ENCODE measurements at regions not wholly inside any gene's neighbourhood (a gene's known extent, or its start where the extent isn't known, plus 50 kb on each side); places are given as distances from the start of the nearest gene placed in this dataset.
"Not testable (repeated sequence)": the region's sequence is repeated elsewhere in the genome, so short reads cannot be mapped to it uniquely, and the experiment has no call there.

DNA sequence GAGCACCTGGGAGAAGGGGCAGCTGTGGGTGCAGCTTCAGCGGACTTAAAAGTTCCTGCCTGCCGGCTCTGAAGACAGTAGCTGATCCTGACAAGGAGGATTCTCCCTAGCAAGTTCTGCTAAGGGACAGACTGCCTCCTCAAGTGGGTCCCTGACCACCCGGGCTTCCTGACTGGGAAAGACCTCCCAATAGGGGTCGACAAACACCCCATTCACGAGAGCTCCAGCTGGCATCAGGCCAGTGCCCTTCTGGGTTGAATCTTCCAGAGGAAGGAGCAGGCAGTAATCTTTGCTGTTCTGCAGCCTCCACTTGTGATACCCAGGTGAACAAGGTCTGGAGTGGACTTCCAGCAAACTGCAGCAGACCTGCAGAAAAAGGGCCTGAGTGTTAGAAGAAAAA, 632.9 kb downstream of the CCDC85A start:
- H3K4me1 ChIP-seq (ENCODE audit: control insufficient read depth, insufficient read depth, low read length): no peaks in the 10 kb centered on the region
- H3K27me3 ChIP-seq (ENCODE audit: control insufficient read depth in 1 of 2, insufficient read depth in 2 of 2, low read length in 2 of 2): no peaks in the 10 kb centered on the region
- H3K4me3 ChIP-seq (ENCODE audit: low read length in 2 of 2): no peak overlapping the region
- H3K9me3 ChIP-seq (ENCODE audit: control insufficient read depth in 2 of 2, low read length in 2 of 2): no peaks in the 10 kb centered on the region
- H3K36me3 ChIP-seq (ENCODE audit: control insufficient read depth in 2 of 2, insufficient read depth in 2 of 2, low read length in 2 of 2): no peaks in the 10 kb centered on the region
- H3K27ac ChIP-seq (ENCODE audit: low read length): no peak overlapping the region
- no peak overlapping the region for H3K9ac ChIP-seq (ENCODE audit: low read length in 2 of 2)

DNA sequence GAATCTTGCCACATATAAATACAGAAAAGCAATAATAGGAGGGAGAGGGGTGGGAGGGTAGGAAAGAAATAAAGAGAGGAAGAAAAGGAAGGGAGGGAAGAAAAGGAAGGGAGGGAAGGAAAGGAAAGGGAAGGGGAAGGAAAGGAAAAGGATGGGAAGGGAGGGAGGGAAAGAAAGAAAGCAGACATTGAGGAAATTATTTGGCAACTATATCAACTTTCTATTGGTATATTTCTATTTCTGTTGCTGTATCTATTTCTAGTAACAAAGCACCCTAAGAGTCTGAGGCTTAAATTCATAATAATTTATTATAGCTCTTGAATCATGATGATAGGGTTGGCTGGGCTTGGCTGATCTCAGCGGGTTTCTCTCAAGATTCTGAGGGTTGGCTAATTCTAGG, 648.0 kb downstream of the CCDC85A start:
- H3K4me1 ChIP-seq (ENCODE audit: control insufficient read depth, insufficient read depth, low read length): no peaks in the 10 kb centered on the region
- H3K36me3 ChIP-seq (ENCODE audit: control insufficient read depth in 2 of 2, insufficient read depth in 2 of 2, low read length in 2 of 2): no peaks in the 10 kb centered on the region
- H3K9me3 ChIP-seq (ENCODE audit: control insufficient read depth in 2 of 2, low read length in 2 of 2): no peaks in the 10 kb centered on the region
- H3K4me3 ChIP-seq (ENCODE audit: low read length in 2 of 2): no peak overlapping the region
- no peak overlapping the region for H3K27ac ChIP-seq (ENCODE audit: low read length)
- no peaks in the 10 kb centered on the region for H3K27me3 ChIP-seq (ENCODE audit: control insufficient read depth in 1 of 2, insufficient read depth in 2 of 2, low read length in 2 of 2)
- no peak overlapping the region for H3K9ac ChIP-seq (ENCODE audit: low read length in 2 of 2)

DNA sequence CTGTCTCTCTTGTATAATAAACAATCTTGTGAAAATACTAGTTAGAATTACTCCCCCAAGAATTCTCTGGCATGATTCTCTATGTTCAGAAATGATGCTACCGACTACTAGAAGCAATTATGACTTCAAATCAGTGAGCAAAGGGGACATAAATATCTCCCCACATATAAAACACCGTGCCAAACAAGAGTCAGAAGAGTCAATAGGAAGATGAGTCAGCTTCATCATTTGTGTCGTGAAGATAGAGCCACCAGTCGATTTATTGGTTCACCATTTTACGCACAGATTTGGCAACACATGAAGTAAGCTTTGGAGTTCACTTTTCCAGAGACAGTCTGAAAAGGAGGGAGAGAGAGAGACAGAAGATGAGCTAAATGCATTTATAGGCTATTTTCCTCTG, 650.9 kb downstream of the CCDC85A start:
- Histone ChIP-seq H3K9me3 (ENCODE audit: control insufficient read depth in 2 of 2, low read length in 2 of 2) (no peaks in the 10 kb centered on the region), H3K36me3 (ENCODE audit: control insufficient read depth in 2 of 2, insufficient read depth in 2 of 2, low read length in 2 of 2) (no peaks in the 10 kb centered on the region), H3K27me3 (ENCODE audit: control insufficient read depth in 1 of 2, insufficient read depth in 2 of 2, low read length in 2 of 2) (no peaks in the 10 kb centered on the region), H3K9ac (ENCODE audit: low read length in 2 of 2) (no peak overlapping the region), H3K4me3 (ENCODE audit: low read length in 2 of 2) (no peak overlapping the region), H3K4me1 (ENCODE audit: control insufficient read depth, insufficient read depth, low read length) (no peaks in the 10 kb centered on the region), H3K27ac (ENCODE audit: low read length) (no peak overlapping the region)

DNA sequence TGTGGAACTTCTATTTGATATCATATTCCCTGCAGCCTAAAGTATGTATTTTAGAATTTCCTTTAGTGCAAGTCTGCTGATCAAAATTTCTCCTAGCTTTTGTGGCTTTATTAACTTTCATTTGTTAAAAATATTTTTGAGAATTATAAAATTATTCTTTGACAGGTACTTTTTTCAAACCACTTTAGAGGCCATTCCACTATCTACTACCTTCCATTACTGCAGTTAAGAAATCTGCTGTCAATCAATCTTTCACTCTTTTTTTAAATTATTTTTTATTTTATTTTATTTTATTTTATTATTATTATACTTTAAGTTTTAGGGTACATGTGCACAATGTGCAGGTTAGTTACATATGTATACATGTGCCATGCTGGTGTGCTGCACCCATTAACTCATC, 656.2 kb downstream of the CCDC85A start:
- H3K36me3 ChIP-seq (ENCODE audit: control insufficient read depth in 2 of 2, insufficient read depth in 2 of 2, low read length in 2 of 2); H3K27ac ChIP-seq (ENCODE audit: low read length); H3K9ac ChIP-seq (ENCODE audit: low read length in 2 of 2); H3K27me3 ChIP-seq (ENCODE audit: control insufficient read depth in 1 of 2, insufficient read depth in 2 of 2, low read length in 2 of 2); H3K9me3 ChIP-seq (ENCODE audit: control insufficient read depth in 2 of 2, low read length in 2 of 2); H3K4me3 ChIP-seq (ENCODE audit: low read length in 2 of 2); H3K4me1 ChIP-seq (ENCODE audit: control insufficient read depth, insufficient read depth, low read length): not testable (repeated sequence)

DNA sequence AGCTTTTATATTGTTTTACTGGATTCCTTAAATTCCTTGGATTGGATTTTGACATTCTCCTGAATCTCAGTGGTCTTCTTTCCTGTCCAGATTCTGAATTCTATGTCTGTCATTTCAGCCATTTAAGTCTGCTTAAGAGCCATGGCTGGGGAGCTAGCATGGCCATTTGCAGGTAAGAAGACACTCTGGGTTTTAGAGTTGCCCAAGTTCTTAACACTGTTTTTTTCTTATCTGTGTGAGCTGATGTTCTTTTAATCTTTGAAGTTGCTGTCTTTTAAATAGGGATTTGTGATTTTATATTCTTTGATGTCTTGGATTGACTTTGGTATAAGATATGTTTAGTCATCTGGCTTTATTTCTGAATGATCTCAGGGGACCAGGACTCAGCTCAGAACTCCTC, 677.2 kb downstream of the CCDC85A start:
- Histone ChIP-seq H3K36me3 (ENCODE audit: control insufficient read depth in 2 of 2, insufficient read depth in 2 of 2, low read length in 2 of 2) (no peaks in the 10 kb centered on the region), H3K27me3 (ENCODE audit: control insufficient read depth in 1 of 2, insufficient read depth in 2 of 2, low read length in 2 of 2) (no peaks in the 10 kb centered on the region), H3K4me3 (ENCODE audit: low read length in 2 of 2) (no peak overlapping the region), H3K4me1 (ENCODE audit: control insufficient read depth, insufficient read depth, low read length) (no peaks in the 10 kb centered on the region), H3K9ac (ENCODE audit: low read length in 2 of 2) (no peak overlapping the region), H3K27ac (ENCODE audit: low read length) (no peak overlapping the region), H3K9me3 (ENCODE audit: control insufficient read depth in 2 of 2, low read length in 2 of 2) (no peaks in the 10 kb centered on the region)

DNA sequence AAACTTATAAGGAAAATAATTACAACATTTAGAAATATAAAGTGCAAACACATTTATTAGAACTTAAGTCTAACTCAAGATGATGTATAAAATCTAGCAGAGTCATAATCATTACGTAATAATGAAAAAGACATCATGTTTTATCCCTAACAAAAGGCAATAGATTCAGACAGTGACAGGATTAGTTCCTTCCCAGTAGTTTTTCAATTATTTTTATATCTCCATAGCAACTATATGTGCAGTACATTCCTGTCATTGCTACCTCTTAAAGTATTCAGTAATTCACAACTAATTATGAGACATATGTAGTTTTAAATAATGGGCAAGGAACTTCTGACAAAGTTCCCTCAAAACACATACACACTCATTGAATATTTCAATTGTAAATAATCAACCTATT, 687.9 kb downstream of the CCDC85A start:
- no peak overlapping the region for H3K4me3 ChIP-seq (ENCODE audit: low read length in 2 of 2)
- H3K27ac ChIP-seq (ENCODE audit: low read length): no peak overlapping the region
- H3K36me3 ChIP-seq (ENCODE audit: control insufficient read depth in 2 of 2, insufficient read depth in 2 of 2, low read length in 2 of 2): no peaks in the 10 kb centered on the region
- no peak overlapping the region for H3K9ac ChIP-seq (ENCODE audit: low read length in 2 of 2)
- no peaks in the 10 kb centered on the region for H3K27me3 ChIP-seq (ENCODE audit: control insufficient read depth in 1 of 2, insufficient read depth in 2 of 2, low read length in 2 of 2)
- H3K4me1 ChIP-seq (ENCODE audit: control insufficient read depth, insufficient read depth, low read length): no peaks in the 10 kb centered on the region
- H3K9me3 ChIP-seq (ENCODE audit: control insufficient read depth in 2 of 2, low read length in 2 of 2): no peaks in the 10 kb centered on the region

DNA sequence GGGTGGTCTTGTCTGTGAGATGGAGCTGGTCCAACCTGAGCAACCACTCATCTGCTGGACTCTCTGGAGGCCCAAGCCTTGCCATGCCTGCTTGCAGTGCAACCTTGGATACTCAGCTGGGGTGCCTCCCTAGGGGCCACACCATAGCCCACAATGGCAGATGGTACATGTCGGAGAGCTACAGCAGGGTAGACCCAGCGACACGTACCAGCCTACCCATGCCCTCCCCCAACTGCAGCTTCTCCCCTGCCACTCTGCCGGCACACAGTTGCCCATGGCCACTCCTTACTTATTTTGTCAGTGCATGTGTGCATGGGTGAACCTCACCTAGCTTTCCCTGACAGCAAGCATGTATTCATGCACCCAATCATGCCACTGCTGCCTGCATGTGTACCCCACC, 690.9 kb downstream of the CCDC85A start:
- H3K27me3 ChIP-seq (ENCODE audit: control insufficient read depth in 1 of 2, insufficient read depth in 2 of 2, low read length in 2 of 2): no peaks in the 10 kb centered on the region
- H3K4me1 ChIP-seq (ENCODE audit: control insufficient read depth, insufficient read depth, low read length): no peaks in the 10 kb centered on the region
- no peak overlapping the region for H3K4me3 ChIP-seq (ENCODE audit: low read length in 2 of 2)
- no peaks in the 10 kb centered on the region for H3K9me3 ChIP-seq (ENCODE audit: control insufficient read depth in 2 of 2, low read length in 2 of 2)
- no peaks in the 10 kb centered on the region for H3K36me3 ChIP-seq (ENCODE audit: control insufficient read depth in 2 of 2, insufficient read depth in 2 of 2, low read length in 2 of 2)
- no peak overlapping the region for H3K9ac ChIP-seq (ENCODE audit: low read length in 2 of 2)
- H3K27ac ChIP-seq (ENCODE audit: low read length): no peak overlapping the region

DNA sequence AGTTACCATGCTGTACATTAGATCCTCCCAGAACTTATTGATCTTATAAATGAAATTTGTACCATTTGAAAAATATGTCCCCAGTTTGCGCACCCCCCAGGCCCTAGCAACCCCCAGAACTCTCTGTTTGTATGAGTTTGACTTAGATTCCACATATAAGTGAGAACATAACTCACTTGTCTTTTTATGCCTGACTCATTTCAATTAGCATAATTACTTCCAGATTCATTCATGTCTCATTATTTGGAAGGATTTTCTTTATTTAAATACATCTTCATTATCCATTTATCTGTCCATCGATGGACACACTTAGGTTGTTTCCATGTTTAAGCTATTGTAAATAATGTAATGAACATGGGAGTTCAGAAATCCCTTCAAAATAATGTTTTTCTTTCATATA, 705.9 kb downstream of the CCDC85A start:
- no peak overlapping the region for H3K27ac ChIP-seq (ENCODE audit: low read length)
- no peaks in the 10 kb centered on the region for H3K27me3 ChIP-seq (ENCODE audit: control insufficient read depth in 1 of 2, insufficient read depth in 2 of 2, low read length in 2 of 2)
- H3K4me3 ChIP-seq (ENCODE audit: low read length in 2 of 2): no peak overlapping the region
- no peak overlapping the region for H3K9ac ChIP-seq (ENCODE audit: low read length in 2 of 2)
- H3K36me3 ChIP-seq (ENCODE audit: control insufficient read depth in 2 of 2, insufficient read depth in 2 of 2, low read length in 2 of 2): no peaks in the 10 kb centered on the region
- no peaks in the 10 kb centered on the region for H3K4me1 ChIP-seq (ENCODE audit: control insufficient read depth, insufficient read depth, low read length)
- H3K9me3 ChIP-seq (ENCODE audit: control insufficient read depth in 2 of 2, low read length in 2 of 2): no peaks in the 10 kb centered on the region

DNA sequence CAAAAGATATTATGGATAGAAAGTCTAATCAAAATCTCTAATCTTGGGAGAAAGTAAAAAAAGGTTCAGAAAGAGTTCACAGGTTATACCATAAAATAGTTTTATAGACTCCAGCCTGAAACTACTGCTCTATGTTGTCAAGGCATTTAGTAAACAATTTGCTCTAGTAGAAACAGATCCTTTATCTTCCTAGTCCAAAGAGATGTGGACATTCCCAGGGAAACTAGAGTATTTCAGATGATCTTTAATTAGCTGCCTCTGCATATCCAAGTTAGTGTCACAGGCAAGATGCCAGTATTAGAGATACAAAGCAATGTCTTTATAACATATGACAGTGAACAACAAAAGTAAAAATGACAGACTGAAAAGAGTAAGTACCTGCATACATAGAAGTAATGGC, 708.6 kb downstream of the CCDC85A start:
- Histone ChIP-seq H3K36me3 (ENCODE audit: control insufficient read depth in 2 of 2, insufficient read depth in 2 of 2, low read length in 2 of 2) (no peaks in the 10 kb centered on the region), H3K4me1 (ENCODE audit: control insufficient read depth, insufficient read depth, low read length) (no peaks in the 10 kb centered on the region), H3K4me3 (ENCODE audit: low read length in 2 of 2) (no peak overlapping the region), H3K9me3 (ENCODE audit: control insufficient read depth in 2 of 2, low read length in 2 of 2) (no peaks in the 10 kb centered on the region), H3K9ac (ENCODE audit: low read length in 2 of 2) (no peak overlapping the region), H3K27me3 (ENCODE audit: control insufficient read depth in 1 of 2, insufficient read depth in 2 of 2, low read length in 2 of 2) (no peaks in the 10 kb centered on the region), H3K27ac (ENCODE audit: low read length) (no peak overlapping the region)

DNA sequence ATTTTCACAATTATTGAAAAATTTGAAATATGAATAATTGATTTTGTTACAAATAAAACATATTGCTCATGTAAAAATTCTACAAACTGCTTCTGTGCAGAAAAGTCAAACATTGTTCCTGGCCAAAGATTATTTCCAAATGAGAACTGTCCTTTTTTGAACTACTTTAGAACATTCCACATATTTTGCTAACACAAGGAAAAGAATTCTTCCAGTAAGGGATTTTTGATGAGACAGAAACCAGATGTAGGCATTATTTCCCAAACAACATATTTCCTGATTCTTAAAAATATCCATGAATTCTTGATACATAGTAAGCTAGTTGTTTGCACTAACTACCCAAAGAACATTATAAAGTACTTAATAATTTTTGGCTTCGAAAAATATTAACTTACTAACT, 715.2 kb downstream of the CCDC85A start:
- H3K9ac ChIP-seq (ENCODE audit: low read length in 2 of 2): no peak overlapping the region
- no peak overlapping the region for H3K4me3 ChIP-seq (ENCODE audit: low read length in 2 of 2)
- H3K36me3 ChIP-seq (ENCODE audit: control insufficient read depth in 2 of 2, insufficient read depth in 2 of 2, low read length in 2 of 2): no peaks in the 10 kb centered on the region
- H3K4me1 ChIP-seq (ENCODE audit: control insufficient read depth, insufficient read depth, low read length): no peaks in the 10 kb centered on the region
- no peaks in the 10 kb centered on the region for H3K27me3 ChIP-seq (ENCODE audit: control insufficient read depth in 1 of 2, insufficient read depth in 2 of 2, low read length in 2 of 2)
- no peaks in the 10 kb centered on the region for H3K9me3 ChIP-seq (ENCODE audit: control insufficient read depth in 2 of 2, low read length in 2 of 2)
- H3K27ac ChIP-seq (ENCODE audit: low read length): no peak overlapping the region

DNA sequence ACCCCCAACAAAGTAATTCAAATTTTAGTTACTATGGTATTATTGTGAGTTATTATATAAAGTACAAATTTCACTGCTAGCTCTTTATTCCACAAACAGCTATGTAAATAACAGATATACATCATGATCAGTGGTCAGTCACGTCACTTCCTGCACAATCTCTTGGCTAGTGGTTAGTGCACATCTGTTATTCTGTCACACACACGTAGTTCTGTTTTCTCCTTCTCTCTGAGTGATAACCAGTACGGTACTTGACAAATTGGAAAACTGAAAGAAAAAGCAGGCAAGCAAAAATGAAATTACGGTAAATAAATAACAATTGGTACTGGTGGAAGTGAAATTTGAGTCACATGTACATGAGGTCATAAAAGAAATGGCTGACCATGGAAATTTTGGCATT, 728.7 kb downstream of the CCDC85A start:
- no peaks in the 10 kb centered on the region for H3K4me1 ChIP-seq (ENCODE audit: control insufficient read depth, insufficient read depth, low read length)
- no peak overlapping the region for H3K9ac ChIP-seq (ENCODE audit: low read length in 2 of 2)
- no peaks in the 10 kb centered on the region for H3K36me3 ChIP-seq (ENCODE audit: control insufficient read depth in 2 of 2, insufficient read depth in 2 of 2, low read length in 2 of 2)
- no peak overlapping the region for H3K27ac ChIP-seq (ENCODE audit: low read length)
- H3K9me3 ChIP-seq (ENCODE audit: control insufficient read depth in 2 of 2, low read length in 2 of 2): no peaks in the 10 kb centered on the region
- H3K4me3 ChIP-seq (ENCODE audit: low read length in 2 of 2): no peak overlapping the region
- no peaks in the 10 kb centered on the region for H3K27me3 ChIP-seq (ENCODE audit: control insufficient read depth in 1 of 2, insufficient read depth in 2 of 2, low read length in 2 of 2)

DNA sequence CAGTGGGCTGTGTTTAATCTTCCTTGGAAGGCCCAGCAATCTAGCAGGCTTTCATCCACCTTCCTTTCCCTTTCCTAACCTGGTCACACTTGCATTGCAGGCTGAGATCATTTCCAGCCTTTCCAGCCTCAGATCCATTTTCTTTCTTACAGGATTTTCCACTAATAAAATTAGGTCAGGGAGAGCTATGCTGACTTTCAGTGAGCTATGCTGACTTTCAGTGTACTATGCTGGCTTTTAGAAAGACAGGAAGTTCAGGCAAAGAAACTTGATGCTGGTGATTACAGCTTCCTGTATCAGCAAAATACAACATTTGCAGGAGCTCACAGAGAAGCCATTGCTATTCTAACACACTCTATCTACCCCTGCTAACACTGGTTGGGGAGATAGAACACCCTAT, 735.0 kb downstream of the CCDC85A start:
- H3K4me3 ChIP-seq (ENCODE audit: low read length in 2 of 2): no peak overlapping the region
- no peaks in the 10 kb centered on the region for H3K27me3 ChIP-seq (ENCODE audit: control insufficient read depth in 1 of 2, insufficient read depth in 2 of 2, low read length in 2 of 2)
- no peaks in the 10 kb centered on the region for H3K9me3 ChIP-seq (ENCODE audit: control insufficient read depth in 2 of 2, low read length in 2 of 2)
- H3K27ac ChIP-seq (ENCODE audit: low read length): no peak overlapping the region
- no peaks in the 10 kb centered on the region for H3K36me3 ChIP-seq (ENCODE audit: control insufficient read depth in 2 of 2, insufficient read depth in 2 of 2, low read length in 2 of 2)
- no peaks in the 10 kb centered on the region for H3K4me1 ChIP-seq (ENCODE audit: control insufficient read depth, insufficient read depth, low read length)
- no peak overlapping the region for H3K9ac ChIP-seq (ENCODE audit: low read length in 2 of 2)

Data from stomach smooth muscle (tissue), 2 donors.